ENCODE measurements at regions not wholly inside any gene's neighbourhood (a gene's known extent, or its start where the extent isn't known, plus 50 kb on each side); places are given as distances from the start of the nearest gene placed in this dataset.

DNA sequence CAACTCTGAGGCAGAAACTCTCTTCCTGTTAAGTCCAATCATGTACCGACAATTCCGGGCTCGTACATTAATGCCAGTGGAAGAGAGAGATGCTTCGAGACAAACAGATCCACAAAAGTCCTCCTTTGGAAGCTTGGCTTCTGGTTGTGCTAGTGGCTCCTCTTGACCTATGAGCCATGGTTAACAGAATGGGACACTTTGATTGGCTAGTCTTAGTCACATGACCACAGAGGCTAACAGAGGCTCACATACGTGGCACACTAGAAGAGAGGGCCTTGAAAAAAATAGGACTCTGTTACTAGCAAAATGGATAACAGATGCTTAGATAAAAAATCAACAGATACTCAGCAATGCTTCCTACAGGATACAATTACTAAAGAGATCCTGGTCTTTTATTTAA, 1211.9 kb upstream of the GYPC start:
- no peak for TF ChIP-seq POLR2A (IDR thresholded peaks at IDR 0.05)
- no peak for TF ChIP-seq CTCF (IDR thresholded peaks at IDR 0.05)

Data from lower leg skin (tissue), 3 donors.